HepG2 (cell line): ENCODE measurements at regions not wholly inside any gene's neighbourhood (a gene's known extent, or its start where the extent isn't known, plus 50 kb on each side); places are given as distances from the start of the nearest gene placed in this dataset.

Experiments used
- ATAC-seq: fragments of 200-7000 bp; cut with Tn5 transposase; 3 replicates; pipeline ENCODE4 v1.9.1; 2020; ENCODE audit warnings: mild to moderate bottlenecking, moderate library complexity
- BruUV-seq: library from RNA; stranded (reverse); fragments of 400-500 nt; replicated peaks from 2 replicates; lab custom pipeline; 2021; lab: Mats Ljungman, UMichigan
- CTCF ChIA-PET: fragments of 300-600 bp; formaldehyde crosslinking; extraction: SDS; loops from one replicate; lab custom pipeline; 2021; ENCODE audit warnings: low total read pairs, inconsistent platforms, low intra/inter-chr PET ratio; lab: Yijun Ruan, JAX
- POLR2A ChIA-PET: fragments of 350-600 bp; sonication (Branson Sonifier 250); formaldehyde crosslinking; loops from one replicate; lab custom pipeline; 2020; ENCODE audit warnings: antibody characterized with exemption, inconsistent platforms; lab: Yijun Ruan, JAX
- DNase-seq: peaks from one replicate; pipeline ENCODE4 v3.0.0-alpha.2; 2015; ENCODE audit warnings: low spot score
- FAIRE-seq: peaks from 3 replicates; lab custom pipeline; 2011; peaks lifted over from hg19 to GRCh38; lab: Jason Lieb, UNC
- H2AFZ ChIP-seq: one replicate; pipeline ENCODE4 v1.6.1; 2011; ENCODE audit warnings: low read length, inconsistent platforms
- H3K27ac ChIP-seq: fragments of 300-600 bp; 3 replicates; pipeline ENCODE4 v1.8.0; 2011; ENCODE audit warnings: mixed run types, mild to moderate bottlenecking, mixed read lengths, low read length, inconsistent platforms; ENCODE audit not compliant: insufficient read depth; ENCODE audit errors: extremely low read length
- H3K27me3 ChIP-seq, 2 experiments: fragments of 200-600 bp in 1 of 2; 2 replicates in 1 of 2; 3 replicates in 1 of 2; pipeline versions ENCODE4 v1.6.0 to v1.8.0; 2011; ENCODE audit warnings: low read length in 2 of 2, mild to moderate bottlenecking in 2 of 2, moderate library complexity in 2 of 2, inconsistent platforms in 1 of 2; ENCODE audit not compliant: insufficient read depth in 2 of 2, control insufficient read depth in 1 of 2
- H3K36me3 ChIP-seq, 2 experiments: fragments of 200-600 bp in 1 of 2; replicated peaks in 1 of 2; 2 replicates in 1 of 2; 3 replicates in 1 of 2; pipeline versions ENCODE4 v1.5.1 to v1.8.0; 2011; ENCODE audit warnings: low read length in 2 of 2, inconsistent platforms in 1 of 2; ENCODE audit not compliant: insufficient read depth in 2 of 2, control insufficient read depth in 1 of 2
- H3K4me1 ChIP-seq: 2 replicates; pipeline ENCODE4 v1.5.1; 2012; ENCODE audit warnings: low read length, inconsistent platforms; ENCODE audit not compliant: insufficient read depth
- H3K4me2 ChIP-seq: 2 replicates; pipeline ENCODE4 v1.6.0; 2011; ENCODE audit warnings: low read depth, low read length, inconsistent platforms
- H3K4me3 ChIP-seq, 3 experiments: fragments of 200-600 bp in 1 of 3; sonication (generic), shearing (Covaris generic) in 1 of 3; replicated peaks in 1 of 3; 2 replicates each; pipeline ENCODE4 v1.5.1; 2011 to 2016; ENCODE audit warnings: low read length in 3 of 3, inconsistent platforms in 2 of 3, low read depth in 2 of 3, mild to moderate bottlenecking in 2 of 3, control low read depth in 1 of 3, mixed read lengths in 1 of 3; ENCODE audit not compliant: insufficient read depth in 1 of 3
- H3K79me2 ChIP-seq: one replicate; pipeline ENCODE4 v1.6.1; 2011; ENCODE audit warnings: low read length, inconsistent platforms; ENCODE audit not compliant: insufficient read depth
- H3K9ac ChIP-seq: 2 replicates; pipeline ENCODE4 v1.6.0; 2011; ENCODE audit warnings: mild to moderate bottlenecking, low read depth, low read length, inconsistent platforms; ENCODE audit not compliant: insufficient read depth
- H3K9me3 ChIP-seq: 2 replicates; pipeline ENCODE4 v1.5.1; 2012; ENCODE audit warnings: mild to moderate bottlenecking, low read length
- H4K20me1 ChIP-seq: 2 replicates; pipeline ENCODE4 v1.6.0; 2011; ENCODE audit warnings: inconsistent platforms, mild to moderate bottlenecking, low read length, moderate library complexity; ENCODE audit not compliant: insufficient read depth
- ARNTL ChIP-seq: sonication (generic); formaldehyde crosslinking; IDR thresholded peaks from 2 replicates; pipeline ENCODE4 v1.4.0; 2020; ENCODE audit warnings: mild to moderate bottlenecking, missing genetic modification reagents
- MYNN ChIP-seq: sonication (generic); formaldehyde crosslinking; IDR thresholded peaks from 2 replicates; pipeline ENCODE4 v1.4.0; 2020; ENCODE audit warnings: mild to moderate bottlenecking, low read depth, missing genetic modification reagents
- PPARG ChIP-seq: conservative IDR thresholded peaks from 2 replicates; pipeline ENCODE4 v1.6.1; 2016; ENCODE audit warnings: missing biosample characterization, missing genetic modification reagents
- TRIM22 ChIP-seq: fragments of 450-650 bp; IDR thresholded peaks from 2 replicates; pipeline ENCODE4 v1.6.1; 2017
- ZBTB49 ChIP-seq: sonication (generic); formaldehyde crosslinking; IDR thresholded peaks from 2 replicates; pipeline ENCODE4 v1.4.0; 2020; ENCODE audit warnings: missing genetic modification reagents, borderline replicate concordance
- ZBTB7B ChIP-seq: sonication (generic); formaldehyde crosslinking; IDR thresholded peaks from 2 replicates; pipeline ENCODE4 v1.4.0; 2020; ENCODE audit warnings: missing genetic modification reagents
- ZFP1 ChIP-seq: IDR thresholded peaks from 2 replicates; pipeline ENCODE4 v1.6.1; 2016
- ZNF570 ChIP-seq: sonication (generic); formaldehyde crosslinking; IDR thresholded peaks from 2 replicates; pipeline ENCODE4 v1.4.0; 2020; ENCODE audit warnings: mild to moderate bottlenecking, missing genetic modification reagents, borderline replicate concordance
- WGBS: methylation state at CpG from one replicate; pipeline ENCODE4 v1.1.6; 2017; ENCODE audit warnings: low lambda C conversion rate; 5-methylcytosine and 5-hydroxymethylcytosine counted together
- in situ Hi-C: cut with HindIII; loops from 2 replicates; pipeline ENCODE4 v1.10.0; 2017; ENCODE audit warnings: low pct_unique_long_range_greater_than_20kb; ENCODE audit not compliant: extremely low pct_ligation_motif_present
- intact Hi-C: fragments of 100-400 bp; cut with micrococcal nuclease; formaldehyde crosslinking; loops from one replicate; pipeline ENCODE4 v1.10.0; 2022; ENCODE audit not compliant: unreplicated experiment
- TF ChIP-seq, protein P1 (sequence below): sonication (generic); formaldehyde crosslinking; IDR thresholded peaks from 2 replicates; pipeline ENCODE4 v1.5.0; 2020; ENCODE audit warnings: mild to moderate bottlenecking, missing genetic modification reagents

DNA sequence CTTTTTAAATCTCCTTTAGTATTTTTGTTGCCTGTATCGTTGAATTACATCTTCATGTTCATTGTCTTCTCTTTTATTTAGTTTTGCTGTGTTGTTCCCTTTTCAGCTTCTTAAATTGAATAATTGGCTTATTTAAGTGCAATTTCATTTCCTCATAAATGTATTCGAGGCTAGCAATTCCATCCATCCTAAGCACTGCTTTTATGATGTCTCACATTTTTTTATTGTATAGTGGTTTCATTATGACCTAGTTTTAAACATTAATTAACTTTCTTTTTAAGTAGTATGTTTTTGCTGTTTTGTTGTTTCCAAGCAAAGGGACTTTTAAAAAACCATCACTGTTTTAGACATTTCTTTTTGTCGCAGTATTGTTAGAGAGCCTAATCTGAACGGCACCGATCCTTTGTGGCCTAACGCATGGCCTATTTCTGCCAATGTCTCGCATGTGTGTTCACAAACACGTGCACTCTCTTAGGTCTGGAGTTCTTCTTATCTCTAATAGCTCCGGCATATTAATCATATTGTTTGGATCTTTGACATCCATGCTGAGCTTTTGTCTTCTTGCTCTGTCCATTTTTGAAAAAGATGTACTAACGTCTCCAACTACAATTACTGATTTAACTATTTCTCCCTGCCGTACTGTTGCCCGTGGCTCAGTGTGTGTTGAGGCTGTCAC, 59.6 kb upstream of the ZNF516 start:
- ChIA-PET CTCF (no interaction called here), POLR2A (interaction anchor here (1.1 to 1.2 kb wide), 2 partner anchors 11 to 58 kb away, joined by 3 to 4 read pairs; no protein-coding TSS in a partner anchor)
- TF ChIP-seq MYNN (CRISPR knock-in tag): no peak
- TF ChIP-seq, protein P1, sequence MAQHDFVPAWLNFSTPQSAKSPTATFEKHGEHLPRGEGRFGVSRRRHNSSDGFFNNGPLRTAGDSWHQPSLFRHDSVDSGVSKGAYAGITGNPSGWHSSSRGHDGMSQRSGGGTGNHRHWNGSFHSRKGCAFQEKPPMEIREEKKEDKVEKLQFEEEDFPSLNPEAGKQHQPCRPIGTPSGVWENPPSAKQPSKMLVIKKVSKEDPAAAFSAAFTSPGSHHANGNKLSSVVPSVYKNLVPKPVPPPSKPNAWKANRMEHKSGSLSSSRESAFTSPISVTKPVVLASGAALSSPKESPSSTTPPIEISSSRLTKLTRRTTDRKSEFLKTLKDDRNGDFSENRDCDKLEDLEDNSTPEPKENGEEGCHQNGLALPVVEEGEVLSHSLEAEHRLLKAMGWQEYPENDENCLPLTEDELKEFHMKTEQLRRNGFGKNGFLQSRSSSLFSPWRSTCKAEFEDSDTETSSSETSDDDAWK (CRISPR knock-in tag): no peak
- no peak for TF ChIP-seq ARNTL
- no peak for TF ChIP-seq ZNF570 (CRISPR knock-in tag)
- no peak for TF ChIP-seq ZBTB49 (CRISPR knock-in tag)
- no peak for TF ChIP-seq TRIM22
- no peak for TF ChIP-seq PPARG
- no peak for TF ChIP-seq ZFP1 (CRISPR knock-in tag)
- TF ChIP-seq ZBTB7B (CRISPR knock-in tag): no peak
- 62% methylated on average over 12 of the region's 12 CpGs for WGBS
- Histone ChIP-seq H3K9me3 (no peaks in the 10 kb centered on the region), H2AFZ (no peak overlapping the region), H3K27ac (no peak overlapping the region), H4K20me1 (no peaks in the 10 kb centered on the region), H3K36me3 (no peaks in the 10 kb centered on the region), H3K79me2 (no peaks in the 10 kb centered on the region), H3K27me3 (peaks cover 0 to 9% of the 10 kb centered on the region in 2 experiments; a peak in 1 of 5 replicates), H3K9ac (no peak overlapping the region), H3K4me1 (peaks cover 39% of the 10 kb centered on the region), H3K4me2 (peak overlapping the region; percentile 36; the same call in 1 of the 2 replicates), H3K4me3 (no peak overlapping the region)
- ATAC-seq (no peak), FAIRE-seq (no peak), DNase-seq (no peak)
- in situ Hi-C loops (no loop called here), intact Hi-C loops (no loop called here)
- BruUV-seq: no TSS peak
